ENCODE measurements at regions not wholly inside any gene's neighbourhood (a gene's known extent, or its start where the extent isn't known, plus 50 kb on each side); places are given as distances from the start of the nearest gene placed in this dataset.

- TF ChIP-seq CTCF (conservative IDR thresholded peaks at IDR 0.05 in 1 of 2, IDR thresholded peaks at IDR 0.05 in 1 of 2; ENCODE audit: extremely low read depth in 1 of 2, insufficient read depth in 1 of 2, low read depth in 1 of 2, low read length in 2 of 2) (no peak), EZH2 (IDR thresholded peaks at IDR 0.05; ENCODE audit: borderline replicate concordance, low read length) (no peak)
These were observed 139.8 kb upstream of the SNX19 start for GRCh38 chr11:131056036-131056435.

Measured in mammary epithelial cell (primary cell).